NCI-H1417 treated with DMSO at 0.1 percent for 48 hours (cell line): ENCODE measurements at regions not wholly inside any gene's neighbourhood (a gene's known extent, or its start where the extent isn't known, plus 50 kb on each side); places are given as distances from the start of the nearest gene placed in this dataset.

Source experiments
- DNase-seq: peaks from one replicate; lab custom pipeline; 2025; lab: John Stamatoyannopoulos, UW

- no peak for DNase-seq
Measured at GRCh38 chr2:21633015-21633414, 509.2 kb downstream of the TDRD15 start.

DNA sequence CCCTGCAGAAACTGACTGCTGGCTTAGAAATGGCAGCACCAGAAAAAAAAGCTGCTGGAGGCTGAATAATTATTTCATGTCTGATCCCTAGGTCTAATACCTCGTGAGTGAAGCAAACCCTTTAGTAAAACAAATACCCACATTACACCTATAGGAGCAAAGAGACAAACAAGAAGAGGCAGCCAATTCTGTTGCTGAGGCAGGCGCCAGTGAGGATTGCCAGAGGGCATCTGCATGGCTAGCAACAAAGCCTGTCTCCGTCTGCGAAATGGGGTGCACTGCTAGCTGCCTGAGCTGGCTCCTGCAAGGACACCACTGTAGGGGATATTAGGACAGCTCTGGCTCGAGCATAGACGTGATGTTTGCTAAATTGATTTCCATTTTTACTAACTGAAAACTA lies 509.7 kb downstream of the TDRD15 start:
- DNase-seq, result peak; percentile 15

- DNase-seq, result no peak
Measured at GRCh38 chr2:21633911-21634310, 510.1 kb downstream of the TDRD15 start.

DNA sequence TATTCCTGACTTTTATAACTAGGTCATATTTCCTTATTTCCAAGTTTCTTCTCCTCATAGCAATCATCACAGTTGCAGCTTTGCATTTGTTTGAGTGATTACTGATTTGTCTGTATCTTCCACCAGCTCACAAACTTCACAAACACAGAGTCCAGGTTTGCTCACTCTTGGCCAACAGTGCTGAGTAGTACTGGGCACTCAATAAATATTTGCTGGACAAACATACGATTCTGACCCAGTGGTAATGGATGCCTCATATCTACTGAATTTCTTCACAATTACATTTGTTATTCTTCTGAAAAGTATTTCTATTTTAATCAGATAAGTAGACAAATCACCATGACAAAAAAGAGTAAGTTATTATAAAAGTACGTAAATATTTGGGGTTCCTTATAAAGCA lies 516.3 kb downstream of the TDRD15 start:
- no peak for DNase-seq

GRCh38 chr2:21642647-21643046 lies 518.9 kb downstream of the TDRD15 start:
- DNase-seq, result no peak

DNA sequence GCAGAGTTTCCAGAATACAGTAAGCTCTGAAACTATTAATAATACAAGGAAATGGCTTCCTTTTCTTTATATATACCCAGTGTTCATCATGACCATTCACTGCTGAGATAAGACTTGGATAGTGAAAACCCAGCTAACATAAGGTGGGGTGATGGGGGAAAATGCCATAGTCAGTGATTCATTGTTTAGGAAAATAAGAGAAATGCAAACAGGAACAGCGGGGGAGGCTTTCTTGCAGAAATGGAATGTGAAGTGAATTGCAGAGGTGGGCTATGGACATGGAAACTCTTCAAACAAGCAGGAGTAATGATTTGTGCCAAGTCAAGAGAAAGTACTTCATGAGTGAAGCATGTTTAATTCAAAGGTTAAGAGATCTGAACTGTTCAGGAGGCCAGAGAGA lies 519.4 kb downstream of the TDRD15 start:
- DNase-seq, result no peak

- no peak for DNase-seq
Measured at GRCh38 chr2:21644266-21644665, 520.5 kb downstream of the TDRD15 start.

DNA sequence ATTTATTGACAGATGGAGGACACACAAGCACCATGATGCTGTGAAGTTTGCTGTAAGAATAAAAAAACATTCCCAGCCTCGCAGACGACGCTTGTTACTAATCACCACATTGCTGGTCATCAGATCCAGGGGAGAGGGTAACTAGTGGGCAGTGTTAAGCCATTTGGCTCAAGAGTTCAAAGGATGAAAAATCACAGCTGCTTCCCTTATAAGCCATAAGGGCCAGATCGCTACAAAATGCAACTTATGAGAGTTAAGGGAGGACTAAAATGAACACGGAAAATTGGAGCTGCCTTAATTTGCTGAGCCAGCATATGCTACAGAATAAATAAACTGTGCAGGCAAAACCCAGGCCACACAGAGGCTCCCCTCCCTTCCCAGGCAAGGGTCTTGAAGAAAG lies 522.6 kb downstream of the TDRD15 start:
- no peak for DNase-seq

GRCh38 chr2:21650569-21650968 lies 526.8 kb downstream of the TDRD15 start:
- no peak for DNase-seq

DNA sequence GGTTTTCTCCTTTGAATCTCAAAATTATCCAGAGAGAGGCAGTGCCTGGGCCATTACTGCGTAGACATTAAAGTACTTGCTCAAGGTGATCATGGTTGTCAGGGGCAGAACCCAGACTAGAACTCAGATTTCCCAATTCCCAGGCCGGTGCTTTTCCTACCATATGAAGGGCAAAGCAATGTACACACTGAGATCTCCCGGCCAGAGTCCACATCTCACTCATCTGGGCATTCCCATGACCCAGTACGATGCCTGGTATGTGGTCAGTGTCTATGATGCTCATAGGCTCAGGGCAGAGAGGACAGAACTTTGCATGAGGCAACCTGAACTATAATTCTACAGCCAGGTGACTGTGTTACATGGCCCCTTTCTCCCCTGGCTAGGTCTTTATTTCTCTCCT lies 531.4 kb downstream of the TDRD15 start:
- DNase-seq, result no peak

DNA sequence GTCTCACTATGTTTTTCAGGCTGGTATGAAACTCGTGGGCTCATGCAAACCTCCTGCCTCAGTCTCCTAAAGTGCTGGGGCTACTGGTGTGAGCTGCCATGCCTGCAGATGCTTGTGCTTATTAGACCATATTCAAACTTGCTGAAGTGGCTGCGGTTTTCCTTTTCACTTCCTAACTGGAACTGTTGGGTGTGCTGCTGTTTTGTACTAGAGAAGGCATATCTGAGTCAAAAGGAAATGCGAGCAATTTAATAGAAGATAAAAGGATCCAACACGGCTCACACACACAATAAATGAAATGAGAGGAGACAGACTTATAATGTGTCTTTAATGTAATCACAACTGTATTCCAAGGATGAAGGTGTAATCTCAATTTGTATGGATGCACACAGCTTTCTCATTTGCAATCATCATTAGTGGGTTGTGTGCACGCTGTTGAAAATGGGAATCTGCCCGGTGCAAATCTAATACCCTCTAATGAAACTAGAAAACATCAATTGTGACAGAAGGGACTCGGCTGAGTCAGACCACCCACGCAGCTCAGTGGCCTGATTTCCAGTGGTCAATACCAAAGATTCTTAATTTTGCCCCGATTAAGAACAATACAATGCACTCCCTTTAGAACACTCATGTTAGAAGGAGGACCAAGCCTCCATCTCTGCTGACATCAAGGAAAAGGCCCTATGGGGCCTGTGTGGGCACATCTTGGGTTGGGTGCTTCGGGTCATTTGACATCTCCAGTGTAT lies 532.7 kb downstream of the TDRD15 start:
- DNase-seq, result no peak

DNA sequence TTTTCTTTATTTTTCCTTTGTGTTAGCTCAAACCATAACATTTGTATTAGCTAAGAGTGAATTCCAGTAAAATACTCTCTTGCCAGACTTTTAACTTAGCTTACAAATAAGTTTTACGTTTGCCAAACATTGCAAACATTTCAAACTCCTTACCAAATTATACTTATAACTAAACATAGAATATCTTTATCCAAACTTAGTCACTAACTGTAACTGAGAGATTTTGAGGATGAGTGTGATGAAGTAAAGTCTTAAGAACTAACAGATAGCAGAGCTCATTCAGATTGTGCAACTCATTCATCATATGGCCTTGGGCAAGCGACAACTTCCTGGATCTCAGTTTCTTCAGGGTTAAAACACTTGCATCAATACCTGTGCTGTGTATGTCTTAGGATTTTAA lies 533.7 kb downstream of the TDRD15 start:
- DNase-seq, result no peak

DNA sequence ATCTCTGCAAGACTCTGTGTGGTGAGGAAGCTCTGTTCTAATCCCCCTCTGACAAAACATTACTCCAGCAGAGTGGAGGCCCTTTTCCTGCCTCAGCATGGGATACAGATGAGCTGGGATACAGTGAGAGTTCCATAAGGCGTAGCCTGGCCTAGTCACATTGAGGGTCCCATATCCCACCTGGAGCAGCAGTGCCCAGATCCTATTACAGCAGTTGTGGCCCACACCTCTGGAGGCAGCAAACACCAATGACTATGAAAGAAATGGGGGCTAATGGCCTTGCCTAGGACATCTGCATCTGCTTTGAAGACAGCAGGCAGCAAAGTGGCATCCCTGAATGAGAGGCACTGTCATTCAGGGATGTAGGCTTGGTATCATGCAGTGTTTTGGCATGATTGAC lies 534.5 kb downstream of the TDRD15 start:
- no peak for DNase-seq

- no peak for DNase-seq
Measured at GRCh38 chr2:21658907-21659477, 535.2 kb downstream of the TDRD15 start.

DNA sequence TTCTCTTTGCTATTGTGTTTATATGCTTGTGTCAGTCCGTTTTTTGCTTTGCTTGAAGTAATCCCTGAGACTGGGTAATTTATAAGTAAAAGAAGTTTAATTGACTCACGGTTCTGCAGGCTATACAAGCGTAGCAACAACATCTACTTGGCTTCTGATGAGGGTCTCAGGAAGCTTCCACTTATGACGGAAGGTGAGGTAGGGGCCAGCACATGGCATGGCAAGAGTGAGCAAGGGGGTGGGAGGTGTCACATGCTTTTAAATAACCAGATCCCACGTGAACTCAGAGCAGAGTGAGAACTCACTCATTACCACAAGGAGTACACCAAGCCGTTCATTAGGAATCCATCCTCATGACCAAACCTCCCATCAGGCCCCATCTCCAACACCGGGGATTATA lies 540.3 kb downstream of the TDRD15 start:
- no peak for DNase-seq

- no peak for DNase-seq
Measured at GRCh38 chr2:21667638-21668037, 543.9 kb downstream of the TDRD15 start.

DNA sequence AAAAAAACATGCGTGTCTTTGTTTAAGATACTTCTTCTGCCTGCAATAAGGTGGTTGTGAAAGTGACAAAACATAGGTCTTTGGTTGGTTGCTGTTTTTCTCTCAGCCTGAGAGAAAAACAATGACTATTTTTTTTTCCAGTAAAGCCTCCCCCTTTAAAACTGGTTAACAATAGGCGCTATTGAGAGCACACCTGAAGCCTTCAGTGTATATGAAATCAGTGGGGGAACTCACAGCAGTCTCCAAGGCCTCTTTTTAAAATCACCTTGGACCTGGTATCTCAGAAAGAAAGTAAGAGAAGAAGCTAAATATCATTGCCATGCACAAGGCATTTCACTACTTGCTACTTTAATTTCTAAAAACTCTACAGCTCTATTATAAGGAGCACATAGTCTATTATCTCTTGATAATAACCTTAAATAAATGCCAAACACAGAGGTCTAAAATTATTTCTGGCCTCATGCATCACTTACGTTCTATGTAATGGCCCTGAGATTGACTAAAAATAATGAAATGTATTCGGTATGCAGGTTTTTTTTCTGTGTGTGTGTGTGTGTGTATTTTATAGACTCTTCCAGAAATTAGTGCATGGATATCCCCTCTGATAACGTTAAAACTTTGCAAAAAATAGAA lies 544.4 kb downstream of the TDRD15 start:
- DNase-seq, result no peak

GRCh38 chr2:21676041-21676440 lies 552.3 kb downstream of the TDRD15 start:
- no peak for DNase-seq

- no peak for DNase-seq
Measured at GRCh38 chr2:21676676-21677075, 552.9 kb downstream of the TDRD15 start.

DNA sequence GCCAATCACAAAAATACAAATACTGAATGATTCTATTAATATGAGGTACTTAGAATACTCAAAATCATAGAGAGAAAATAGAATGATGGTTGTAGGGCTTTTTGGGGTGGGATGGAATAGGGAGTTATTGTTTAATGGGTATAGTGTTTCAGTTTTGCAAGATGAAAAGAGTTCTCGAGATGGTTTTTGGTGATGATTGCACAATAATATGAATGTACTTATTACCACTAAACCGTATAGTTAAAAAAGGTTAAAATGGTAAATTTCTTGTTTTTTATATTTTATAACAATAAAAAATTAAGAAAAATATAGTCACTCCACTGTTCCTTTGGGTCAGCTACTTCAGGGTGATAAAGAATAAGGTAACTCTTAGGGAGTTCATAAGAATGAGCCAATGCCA lies 560.1 kb downstream of the TDRD15 start:
- no peak for DNase-seq

DNA sequence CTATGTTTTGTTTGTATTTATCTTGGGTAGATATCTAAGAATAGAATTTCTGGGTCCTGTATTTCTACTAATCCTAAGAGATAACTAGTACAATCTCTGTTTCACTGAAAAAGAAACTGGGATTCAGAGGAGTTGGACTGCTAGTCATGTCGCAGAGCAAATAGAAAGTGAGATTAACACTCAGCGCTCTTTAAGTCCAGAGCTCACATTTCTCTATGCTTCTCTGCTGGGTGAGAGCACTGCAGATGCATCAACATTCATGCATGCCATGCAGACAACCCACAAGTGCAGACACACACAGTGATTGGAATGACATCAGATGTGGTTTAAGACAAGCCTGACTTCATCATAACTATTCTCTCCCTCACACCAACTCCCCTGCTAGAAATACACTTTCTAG lies 563.8 kb downstream of the TDRD15 start:
- no peak for DNase-seq

DNA sequence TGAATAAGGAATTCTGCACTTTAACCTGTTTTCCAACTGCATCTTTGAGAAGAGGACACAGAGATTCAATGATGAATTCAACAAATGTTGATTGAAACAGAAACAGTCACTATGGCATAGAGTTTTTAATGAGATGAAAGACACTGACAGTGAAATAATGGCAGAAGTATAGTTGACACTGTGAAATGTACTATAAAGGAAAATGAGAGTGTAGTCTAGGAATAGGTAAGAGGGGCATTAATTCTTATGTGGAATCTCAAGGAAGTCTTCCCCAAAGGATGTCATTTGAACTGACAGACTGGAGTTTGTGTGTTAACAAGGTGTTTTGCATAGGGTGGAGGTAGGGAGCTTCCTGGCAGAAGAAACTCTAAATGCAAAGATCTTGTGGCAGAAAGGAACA lies 566.2 kb downstream of the TDRD15 start:
- DNase-seq, result no peak

- no peak for DNase-seq
Measured at GRCh38 chr2:21693081-21693480, 569.3 kb downstream of the TDRD15 start.
